ENCODE measurements at regions not wholly inside any gene's neighbourhood (a gene's known extent, or its start where the extent isn't known, plus 50 kb on each side); places are given as distances from the start of the nearest gene placed in this dataset.

DNA sequence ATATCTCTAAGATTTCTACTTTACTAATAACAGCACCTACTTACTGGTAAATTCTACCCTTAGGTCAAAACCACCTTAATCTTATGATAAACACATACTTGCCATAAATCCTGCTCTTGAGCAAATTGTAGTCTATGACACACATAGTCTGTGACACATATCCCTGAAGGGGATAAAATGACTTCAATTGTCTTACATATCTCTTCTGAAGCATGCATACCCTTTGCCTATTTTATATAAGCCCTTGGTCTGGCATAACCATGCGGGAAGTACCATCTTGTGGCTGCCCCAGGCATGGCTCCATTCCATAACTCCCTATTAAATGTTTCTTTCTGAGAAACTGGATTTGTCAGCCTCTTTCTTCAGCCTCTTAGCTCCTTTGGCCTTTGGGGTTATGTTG lies 248.9 kb downstream of the SLC7A11 start:
- TF ChIP-seq, protein P1, sequence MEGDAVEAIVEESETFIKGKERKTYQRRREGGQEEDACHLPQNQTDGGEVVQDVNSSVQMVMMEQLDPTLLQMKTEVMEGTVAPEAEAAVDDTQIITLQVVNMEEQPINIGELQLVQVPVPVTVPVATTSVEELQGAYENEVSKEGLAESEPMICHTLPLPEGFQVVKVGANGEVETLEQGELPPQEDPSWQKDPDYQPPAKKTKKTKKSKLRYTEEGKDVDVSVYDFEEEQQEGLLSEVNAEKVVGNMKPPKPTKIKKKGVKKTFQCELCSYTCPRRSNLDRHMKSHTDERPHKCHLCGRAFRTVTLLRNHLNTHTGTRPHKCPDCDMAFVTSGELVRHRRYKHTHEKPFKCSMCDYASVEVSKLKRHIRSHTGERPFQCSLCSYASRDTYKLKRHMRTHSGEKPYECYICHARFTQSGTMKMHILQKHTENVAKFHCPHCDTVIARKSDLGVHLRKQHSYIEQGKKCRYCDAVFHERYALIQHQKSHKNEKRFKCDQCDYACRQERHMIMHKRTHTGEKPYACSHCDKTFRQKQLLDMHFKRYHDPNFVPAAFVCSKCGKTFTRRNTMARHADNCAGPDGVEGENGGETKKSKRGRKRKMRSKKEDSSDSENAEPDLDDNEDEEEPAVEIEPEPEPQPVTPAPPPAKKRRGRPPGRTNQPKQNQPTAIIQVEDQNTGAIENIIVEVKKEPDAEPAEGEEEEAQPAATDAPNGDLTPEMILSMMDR (IDR thresholded peaks at IDR 0.05 in 8 of 11, conservative IDR thresholded peaks at IDR 0.05 in 3 of 11) = no peak
- TF ChIP-seq POLR2A (IDR thresholded peaks at IDR 0.05) = no peak
